ENCODE measurements at regions not wholly inside any gene's neighbourhood (a gene's known extent, or its start where the extent isn't known, plus 50 kb on each side); places are given as distances from the start of the nearest gene placed in this dataset.

DNA sequence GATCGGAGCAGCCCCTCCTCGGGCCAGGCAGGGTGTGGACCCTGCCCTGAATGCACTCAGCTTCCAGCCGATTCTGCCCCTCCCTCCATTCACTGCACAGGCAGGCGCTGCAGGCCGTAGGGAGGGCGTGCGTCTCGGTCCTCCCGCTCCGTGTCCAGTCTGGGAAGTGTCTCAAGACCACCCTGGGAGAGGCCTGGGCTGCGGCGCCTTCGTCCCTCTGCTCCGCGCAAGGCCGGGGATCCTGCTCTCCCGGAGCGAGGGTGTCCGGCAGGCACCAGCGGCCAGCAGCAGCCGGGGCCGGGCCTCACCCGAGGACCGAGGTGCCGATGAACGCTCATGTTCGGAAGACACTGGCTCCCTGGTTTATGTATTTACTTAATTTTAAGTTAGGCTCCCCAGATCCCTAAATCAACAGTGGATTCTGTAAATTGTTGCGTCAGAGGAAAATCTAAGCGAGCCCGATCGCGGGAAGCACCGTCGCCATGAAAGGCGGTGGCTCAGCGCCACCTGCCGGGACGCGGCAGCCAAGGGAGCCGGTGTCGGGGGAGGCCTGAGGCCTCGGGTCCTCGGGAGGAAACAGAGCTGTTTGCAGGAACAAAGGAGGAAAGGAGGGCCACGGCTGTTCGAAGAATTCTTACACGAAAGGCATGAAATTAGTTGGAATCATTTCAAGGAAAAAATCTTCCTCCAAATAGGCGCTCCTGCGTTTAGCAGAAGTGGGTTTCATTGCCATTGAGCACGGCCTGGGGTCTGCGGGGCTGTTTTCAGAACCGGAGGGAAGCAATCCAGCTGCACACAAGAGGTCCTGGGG, 195.3 kb downstream of the BRD1 start:
- ChIA-PET CTCF (interaction anchor here (0.8 kb wide), 1 partner anchor 13 kb away, joined by 4 read pairs; no protein-coding TSS in a partner anchor), POLR2A (no interaction called here)
- Histone ChIP-seq H3K9me3 (ENCODE audit: control extremely low read depth in 1 of 3, control insufficient read depth in 2 of 3, insufficient read depth in 1 of 3, low read length in 2 of 3) (no peaks in the 10 kb centered on the region), H4K20me1 (ENCODE audit: control insufficient read depth, insufficient read depth, low read length, poor library complexity, severe bottlenecking) (peaks cover 94% of the 10 kb centered on the region), H3K4me1 (ENCODE audit: control insufficient read depth in 2 of 2, insufficient read depth in 2 of 2, low read length in 2 of 2) (no peaks in the 10 kb centered on the region), H3K9ac (ENCODE audit: low read length) (no peak overlapping the region), H3K4me2 (replicated peaks; ENCODE audit: low read depth, low read length, poor library complexity, severe bottlenecking) (no peak overlapping the region), H3K36me3 (replicated peaks in 1 of 2; ENCODE audit: control extremely low read depth in 1 of 2, control insufficient read depth in 1 of 2, extremely low read depth in 1 of 2, insufficient read depth in 2 of 2, low read length in 1 of 2) (peaks cover 0 to 4% of the 10 kb centered on the region in 2 experiments), H3K27me3 (replicated peaks in 1 of 4; ENCODE audit: control extremely low read depth in 1 of 4, control insufficient read depth in 3 of 4, insufficient read depth in 4 of 4, low read length in 3 of 4) (no peaks in the 10 kb centered on the region), H3K27ac (ENCODE audit: low read length in 2 of 2) (no peak overlapping the region), H2AFZ (ENCODE audit: insufficient read depth, low read depth, low read length, poor library complexity, severe bottlenecking) (no peak overlapping the region), H3K4me3 (ENCODE audit: control extremely low read depth in 1 of 5, extremely low read depth in 1 of 5, insufficient read depth in 1 of 5, low read depth in 2 of 5, low read length in 4 of 5) (no peak overlapping the region), H3K79me2 (ENCODE audit: control insufficient read depth, insufficient read depth, low read length) (peaks cover 79% of the 10 kb centered on the region)
- 63% methylated on average over 44 of the region's 51 CpGs for WGBS (ENCODE audit: insufficient coverage)
- H3K4me3 Mint-ChIP-seq = no peak overlapping the region
- no peak for ATAC-seq (ENCODE audit: low read depth)
- H3K27me3 Mint-ChIP-seq = no peaks in the 10 kb centered on the region
- TF ChIP-seq, protein P1, sequence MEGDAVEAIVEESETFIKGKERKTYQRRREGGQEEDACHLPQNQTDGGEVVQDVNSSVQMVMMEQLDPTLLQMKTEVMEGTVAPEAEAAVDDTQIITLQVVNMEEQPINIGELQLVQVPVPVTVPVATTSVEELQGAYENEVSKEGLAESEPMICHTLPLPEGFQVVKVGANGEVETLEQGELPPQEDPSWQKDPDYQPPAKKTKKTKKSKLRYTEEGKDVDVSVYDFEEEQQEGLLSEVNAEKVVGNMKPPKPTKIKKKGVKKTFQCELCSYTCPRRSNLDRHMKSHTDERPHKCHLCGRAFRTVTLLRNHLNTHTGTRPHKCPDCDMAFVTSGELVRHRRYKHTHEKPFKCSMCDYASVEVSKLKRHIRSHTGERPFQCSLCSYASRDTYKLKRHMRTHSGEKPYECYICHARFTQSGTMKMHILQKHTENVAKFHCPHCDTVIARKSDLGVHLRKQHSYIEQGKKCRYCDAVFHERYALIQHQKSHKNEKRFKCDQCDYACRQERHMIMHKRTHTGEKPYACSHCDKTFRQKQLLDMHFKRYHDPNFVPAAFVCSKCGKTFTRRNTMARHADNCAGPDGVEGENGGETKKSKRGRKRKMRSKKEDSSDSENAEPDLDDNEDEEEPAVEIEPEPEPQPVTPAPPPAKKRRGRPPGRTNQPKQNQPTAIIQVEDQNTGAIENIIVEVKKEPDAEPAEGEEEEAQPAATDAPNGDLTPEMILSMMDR (IDR thresholded peaks at IDR 0.05) = peak; percentile 36
- TF ChIP-seq EZH2 (IDR thresholded peaks at IDR 0.05; ENCODE audit: borderline replicate concordance, insufficient read depth, low read depth, low read length, poor library complexity, severe bottlenecking) = no peak
- no peak for DNase-seq
- intact Hi-C loops (cut with micrococcal nuclease) = no loop called here
- no peaks in the 10 kb centered on the region for H3K9me3 Mint-ChIP-seq (ENCODE audit: insufficient read depth)
- H3K27ac Mint-ChIP-seq = no peak overlapping the region
- peaks cover 6% of the 10 kb centered on the region for H3K4me1 Mint-ChIP-seq

DNA sequence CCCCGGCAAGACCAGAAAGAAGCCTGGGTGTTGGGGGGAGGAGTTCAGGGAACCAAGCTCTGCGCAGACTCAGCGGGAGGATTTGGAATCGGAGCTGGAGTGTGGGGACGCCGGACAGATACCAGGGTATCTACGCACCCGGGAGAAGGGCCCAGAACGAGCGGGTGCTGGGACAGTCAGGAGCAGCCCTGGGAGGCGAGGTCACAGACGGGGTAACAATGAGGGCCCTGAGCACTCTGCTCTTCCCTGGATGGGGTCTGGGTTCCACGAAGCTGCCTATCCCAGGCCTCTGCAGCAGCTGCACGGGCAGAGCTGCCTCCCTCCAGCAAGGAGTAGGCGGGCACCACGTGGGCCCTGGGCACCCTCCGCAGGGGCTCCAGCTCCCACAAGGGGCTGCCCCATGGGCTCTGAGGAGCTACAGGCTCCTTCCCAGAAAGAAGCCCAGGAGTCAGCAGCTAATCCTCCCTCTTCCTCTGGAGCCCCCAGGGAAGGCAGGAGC, 197.2 kb downstream of the BRD1 start:
- ATAC-seq (ENCODE audit: low read depth) = no peak
- Histone ChIP-seq H4K20me1 (ENCODE audit: control insufficient read depth, insufficient read depth, low read length, poor library complexity, severe bottlenecking) (peaks cover 89% of the 10 kb centered on the region), H2AFZ (ENCODE audit: insufficient read depth, low read depth, low read length, poor library complexity, severe bottlenecking) (no peak overlapping the region), H3K4me2 (replicated peaks; ENCODE audit: low read depth, low read length, poor library complexity, severe bottlenecking) (no peak overlapping the region), H3K27ac (ENCODE audit: low read length in 2 of 2) (no peak overlapping the region), H3K4me1 (ENCODE audit: control insufficient read depth in 2 of 2, insufficient read depth in 2 of 2, low read length in 2 of 2) (no peaks in the 10 kb centered on the region), H3K9ac (ENCODE audit: low read length) (no peak overlapping the region), H3K4me3 (ENCODE audit: control extremely low read depth in 1 of 5, extremely low read depth in 1 of 5, insufficient read depth in 1 of 5, low read depth in 2 of 5, low read length in 4 of 5) (no peak overlapping the region), H3K79me2 (ENCODE audit: control insufficient read depth, insufficient read depth, low read length) (peaks cover 77% of the 10 kb centered on the region), H3K27me3 (replicated peaks in 1 of 4; ENCODE audit: control extremely low read depth in 1 of 4, control insufficient read depth in 3 of 4, insufficient read depth in 4 of 4, low read length in 3 of 4) (no peaks in the 10 kb centered on the region), H3K9me3 (ENCODE audit: control extremely low read depth in 1 of 3, control insufficient read depth in 2 of 3, insufficient read depth in 1 of 3, low read length in 2 of 3) (no peaks in the 10 kb centered on the region), H3K36me3 (replicated peaks in 1 of 2; ENCODE audit: control extremely low read depth in 1 of 2, control insufficient read depth in 1 of 2, extremely low read depth in 1 of 2, insufficient read depth in 2 of 2, low read length in 1 of 2) (peaks cover 0 to 4% of the 10 kb centered on the region in 2 experiments)
- ChIA-PET CTCF (interaction anchor here (1.0 kb wide), 1 partner anchor 325 kb away, joined by 3 read pairs; no protein-coding TSS in a partner anchor), POLR2A (no interaction called here)
- no peak overlapping the region for H3K4me3 Mint-ChIP-seq
- TF ChIP-seq EZH2 (IDR thresholded peaks at IDR 0.05; ENCODE audit: borderline replicate concordance, insufficient read depth, low read depth, low read length, poor library complexity, severe bottlenecking) = no peak
- H3K9me3 Mint-ChIP-seq (ENCODE audit: insufficient read depth) = no peaks in the 10 kb centered on the region
- no peaks in the 10 kb centered on the region for H3K27me3 Mint-ChIP-seq
- peaks cover 6% of the 10 kb centered on the region for H3K4me1 Mint-ChIP-seq
- intact Hi-C loops (cut with micrococcal nuclease) = no loop called here
- 96% methylated on average over 15 of the region's 17 CpGs for WGBS (ENCODE audit: insufficient coverage)
- no peak overlapping the region for H3K27ac Mint-ChIP-seq
- no peak for DNase-seq
